LNCAP (cell line): ENCODE measurements at regions not wholly inside any gene's neighbourhood (a gene's known extent, or its start where the extent isn't known, plus 50 kb on each side); places are given as distances from the start of the nearest gene placed in this dataset.

Experiments
- CTCF ChIP-seq: fragments of 450-650 bp; IDR thresholded peaks from 2 replicates; pipeline ENCODE4 v1.5.1; 2017; ENCODE audit warnings: mild to moderate bottlenecking

GRCh38 chr2:115904516-115904915, 1462.1 kb downstream of the DPP10 start:
- no peak for TF ChIP-seq CTCF

GRCh38 chr2:115908731-115909130, 1466.3 kb downstream of the DPP10 start:
- TF ChIP-seq CTCF: no peak

- TF ChIP-seq CTCF: peak; percentile 45; the same call in 1 of the 2 replicates
Measured at GRCh38 chr2:115910270-115910669, 1467.8 kb downstream of the DPP10 start.

- TF ChIP-seq CTCF: no peak
Measured at GRCh38 chr2:115913921-115914320, 1471.5 kb downstream of the DPP10 start.

GRCh38 chr2:115921541-115921940, 1479.1 kb downstream of the DPP10 start:
- no peak for TF ChIP-seq CTCF

GRCh38 chr2:115939902-115940301, 1497.5 kb downstream of the DPP10 start:
- no peak for TF ChIP-seq CTCF

- no peak for TF ChIP-seq CTCF
Measured at GRCh38 chr2:115942800-115943199, 1500.4 kb downstream of the DPP10 start.

- TF ChIP-seq CTCF: no peak
Measured at GRCh38 chr2:115946341-115946740, 1503.9 kb downstream of the DPP10 start.
